IgD-negative memory B cell (primary cell): ENCODE measurements at regions not wholly inside any gene's neighbourhood (a gene's known extent, or its start where the extent isn't known, plus 50 kb on each side); places are given as distances from the start of the nearest gene placed in this dataset.
"Not testable (repeated sequence)": the region's sequence is repeated elsewhere in the genome, so short reads cannot be mapped to it uniquely, and the experiment has no call there.

Source experiments
- H3K27ac Mint-ChIP-seq, 3 donors: one replicate each; pipeline ENCODE4 v1.8.0; 2020 to 2022; ENCODE audit warnings: mild to moderate bottlenecking in 3 of 3, mixed read lengths in 3 of 3, moderate library complexity in 1 of 3
- H3K27me3 Mint-ChIP-seq: one replicate; pipeline ENCODE4 v1.8.0; 2021; ENCODE audit warnings: mixed read lengths
- H3K36me3 Mint-ChIP-seq: one replicate; pipeline ENCODE4 v1.8.0; 2020; ENCODE audit warnings: mild to moderate bottlenecking, mixed read lengths
- H3K4me1 Mint-ChIP-seq, 3 donors: one replicate each; pipeline ENCODE4 v1.8.0; 2020 to 2022; ENCODE audit warnings: mixed read lengths in 3 of 3, mild to moderate bottlenecking in 1 of 3
- H3K4me3 Mint-ChIP-seq, 4 donors: one replicate each; pipeline ENCODE4 v1.8.0; 2020 to 2022; ENCODE audit warnings: mild to moderate bottlenecking in 4 of 4, mixed read lengths in 4 of 4, moderate library complexity in 3 of 4
- H3K9me3 Mint-ChIP-seq, 3 donors: one replicate each; pipeline ENCODE4 v1.8.0; 2020 to 2021; ENCODE audit warnings: mixed read lengths in 3 of 3, mild to moderate bottlenecking in 1 of 3

- peaks cover 0 to 6% (median 0%) of the 10 kb centered on the region in 3 donors for H3K4me1 Mint-ChIP-seq
- H3K4me3 Mint-ChIP-seq: no peak overlapping the region
- no peak overlapping the region for H3K27ac Mint-ChIP-seq
- no peaks in the 10 kb centered on the region for H3K27me3 Mint-ChIP-seq
- H3K36me3 Mint-ChIP-seq: no peaks in the 10 kb centered on the region
- no peaks in the 10 kb centered on the region for H3K9me3 Mint-ChIP-seq
These were observed 71.4 kb upstream of the ARL4D start for GRCh38 chr17:43327421-43327820.

DNA sequence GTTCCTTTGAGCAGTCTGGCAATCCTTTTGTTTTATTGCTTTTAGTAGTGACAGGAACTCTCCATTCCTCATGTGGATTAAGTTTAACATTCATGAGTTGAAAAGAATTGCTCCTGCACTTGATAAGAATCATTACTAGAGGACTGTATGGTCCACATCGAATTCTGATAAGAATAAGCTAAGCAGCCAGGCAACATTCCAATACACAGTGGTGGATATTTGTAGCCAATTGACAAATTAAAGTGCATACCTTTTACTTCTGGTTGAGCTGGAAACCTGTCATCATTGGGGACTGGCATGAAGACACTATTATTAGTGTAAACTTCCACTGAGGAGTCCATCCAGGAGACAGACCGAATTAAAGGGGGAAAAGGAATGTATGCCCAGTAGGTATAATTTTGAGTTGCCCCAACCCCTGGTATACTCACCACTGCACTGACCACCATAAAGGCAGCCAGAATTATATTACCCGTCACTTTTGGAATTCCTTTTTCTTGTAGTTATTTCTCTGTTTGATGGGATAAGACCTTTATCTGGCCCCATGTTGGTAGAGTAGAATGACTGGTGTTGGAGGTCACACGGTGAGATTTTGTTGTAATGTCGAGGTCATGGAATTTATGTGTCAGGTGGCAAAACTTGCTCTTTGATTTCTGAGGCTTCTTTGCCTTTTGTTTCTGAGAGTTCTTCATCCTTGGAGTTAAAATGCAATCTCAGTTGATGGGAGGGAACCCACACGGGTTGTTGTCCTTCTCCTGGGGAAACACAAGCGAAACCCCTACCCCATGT lies 72.1 kb upstream of the ARL4D start:
- H3K27ac Mint-ChIP-seq: no peak overlapping the region
- H3K27me3 Mint-ChIP-seq: no peaks in the 10 kb centered on the region
- no peaks in the 10 kb centered on the region for H3K36me3 Mint-ChIP-seq
- no peak overlapping the region for H3K4me3 Mint-ChIP-seq
- no peaks in the 10 kb centered on the region for H3K9me3 Mint-ChIP-seq
- peaks cover 0 to 6% (median 0%) of the 10 kb centered on the region in 3 donors for H3K4me1 Mint-ChIP-seq

GRCh38 chr17:43324205-43324893 lies 74.4 kb upstream of the ARL4D start:
- Mint-ChIP-seq H3K27me3 (no peaks in the 10 kb centered on the region), H3K4me1 (peaks cover 0 to 6% (median 0%) of the 10 kb centered on the region in 3 donors), H3K4me3 (peak overlapping the region in 3 of 4 donors; percentile 3 to 68 (median 25)), H3K36me3 (no peaks in the 10 kb centered on the region), H3K27ac (peak overlapping the region in 1 of 3 donors; percentile 4), H3K9me3 (no peaks in the 10 kb centered on the region)

DNA sequence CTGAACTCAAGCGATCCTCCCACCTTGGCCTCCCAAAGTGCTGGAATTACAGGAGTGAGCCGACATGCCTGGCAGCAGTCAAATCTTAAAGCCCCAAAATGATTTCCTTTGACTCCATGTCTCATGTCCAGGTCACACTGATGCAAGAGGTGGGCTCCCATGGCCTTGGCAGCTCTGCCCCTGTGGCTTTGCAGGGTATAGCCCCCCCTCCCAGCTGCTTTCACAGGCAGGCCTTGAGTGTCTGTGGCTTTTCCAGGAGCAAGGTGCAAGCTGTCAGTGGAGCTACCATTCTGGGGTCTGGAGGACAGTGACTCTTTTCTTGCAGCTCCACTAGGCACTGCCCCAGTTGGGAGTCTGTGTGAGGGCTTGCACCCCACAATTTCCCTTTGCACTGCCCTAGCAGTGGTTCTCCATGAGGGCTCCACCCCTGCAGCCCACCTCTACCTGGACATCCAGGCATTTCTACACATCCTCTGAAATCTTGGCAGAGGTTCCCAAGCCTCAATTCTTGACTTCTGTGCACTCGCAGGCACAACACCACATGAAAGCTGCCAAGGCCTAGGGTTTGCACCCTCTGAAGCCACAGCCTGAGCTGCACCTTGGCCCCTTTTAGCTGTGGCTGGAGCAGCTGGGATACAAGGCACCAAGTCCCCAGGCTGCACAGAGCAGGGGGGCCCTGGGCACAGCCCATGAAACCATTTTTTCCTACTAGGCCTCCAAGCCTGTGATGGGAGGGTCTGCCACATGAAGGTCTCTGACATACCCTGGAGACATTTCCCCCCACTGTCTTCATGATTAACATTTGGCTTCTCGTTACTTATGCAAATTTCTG lies 79.3 kb upstream of the ARL4D start:
- Mint-ChIP-seq H3K36me3 (peaks cover 4% of the 10 kb centered on the region), H3K27me3 (no peaks in the 10 kb centered on the region), H3K4me3 (peak overlapping the region in 1 of 4 donors; percentile 27), H3K4me1 (peaks cover 0 to 10% (median 6%) of the 10 kb centered on the region in 3 donors), H3K9me3 (peaks cover 0 to 7% (median 4%) of the 10 kb centered on the region in 3 donors), H3K27ac (peak overlapping the region in 1 of 3 donors; percentile 93)

- H3K9me3 Mint-ChIP-seq: peaks cover 0 to 7% (median 4%) of the 10 kb centered on the region in 3 donors
- no peak overlapping the region for H3K27ac Mint-ChIP-seq
- peaks cover 0 to 7% (median 5%) of the 10 kb centered on the region in 3 donors for H3K4me1 Mint-ChIP-seq
- no peaks in the 10 kb centered on the region for H3K27me3 Mint-ChIP-seq
- peak overlapping the region in 1 of 4 donors; percentile 66 for H3K4me3 Mint-ChIP-seq
- peaks cover 4% of the 10 kb centered on the region for H3K36me3 Mint-ChIP-seq
These were observed 82.2 kb upstream of the ARL4D start for GRCh38 chr17:43316522-43317142.

DNA sequence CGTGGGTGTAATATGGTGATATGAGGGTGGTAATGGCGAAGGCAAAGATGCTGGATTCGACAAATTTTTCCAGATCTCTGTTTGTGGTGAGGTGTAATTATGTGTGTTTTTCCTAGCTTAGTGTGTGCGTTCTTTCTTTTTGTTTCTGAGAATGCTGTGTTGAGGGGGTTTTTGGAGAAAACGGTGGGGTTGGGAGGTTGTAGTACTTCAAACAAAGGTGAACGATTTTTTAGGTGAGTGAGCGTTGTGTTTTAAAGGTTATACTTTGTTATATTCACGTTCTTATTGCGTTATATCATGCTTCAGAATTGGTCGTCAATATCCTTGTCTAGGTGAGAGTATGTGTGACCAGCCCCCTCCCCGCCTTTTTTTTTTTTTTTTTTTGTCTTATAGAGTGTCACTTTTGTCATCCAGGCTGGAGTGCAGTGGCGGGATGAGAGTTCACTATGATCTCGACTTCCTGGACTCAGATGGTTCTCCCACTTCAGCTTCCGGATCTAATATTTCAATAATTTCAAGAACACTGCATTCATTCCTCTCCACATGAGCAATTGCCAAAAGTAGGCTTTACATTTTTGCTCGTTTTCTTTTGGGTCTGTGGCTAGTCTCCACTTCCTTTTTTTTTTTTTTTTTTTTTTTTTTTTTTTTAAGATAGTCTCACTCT lies 82.2 kb upstream of the RNU2-1 start:
- Mint-ChIP-seq H3K27ac (no peak overlapping the region), H3K9me3 (peaks cover 0 to 7% (median 4%) of the 10 kb centered on the region in 3 donors), H3K4me3 (no peak overlapping the region), H3K36me3 (peaks cover 4% of the 10 kb centered on the region), H3K27me3 (no peaks in the 10 kb centered on the region), H3K4me1 (peaks cover 0 to 7% (median 5%) of the 10 kb centered on the region in 3 donors)

- H3K27ac Mint-ChIP-seq: no peak overlapping the region
- H3K36me3 Mint-ChIP-seq: peaks cover 4% of the 10 kb centered on the region
- peaks cover 0 to 7% (median 4%) of the 10 kb centered on the region in 3 donors for H3K9me3 Mint-ChIP-seq
- peaks cover 0 to 7% (median 6%) of the 10 kb centered on the region in 3 donors for H3K4me1 Mint-ChIP-seq
- no peak overlapping the region for H3K4me3 Mint-ChIP-seq
- H3K27me3 Mint-ChIP-seq: no peaks in the 10 kb centered on the region
These were observed 81.6 kb upstream of the RNU2-1 start for GRCh38 chr17:43315369-43315768.

GRCh38 chr17:43314611-43315011 lies 80.8 kb upstream of the RNU2-1 start:
- H3K4me1 Mint-ChIP-seq: peaks cover 0 to 7% (median 6%) of the 10 kb centered on the region in 3 donors
- peak overlapping the region in 1 of 4 donors; percentile 57 for H3K4me3 Mint-ChIP-seq
- no peak overlapping the region for H3K27ac Mint-ChIP-seq
- H3K9me3 Mint-ChIP-seq: peaks cover 0 to 7% (median 4%) of the 10 kb centered on the region in 3 donors
- peaks cover 4% of the 10 kb centered on the region for H3K36me3 Mint-ChIP-seq
- H3K27me3 Mint-ChIP-seq: no peaks in the 10 kb centered on the region

GRCh38 chr17:43312011-43312410 lies 78.2 kb upstream of the RNU2-1 start:
- Mint-ChIP-seq H3K27ac (no peak overlapping the region), H3K36me3 (no peaks in the 10 kb centered on the region), H3K27me3 (no peaks in the 10 kb centered on the region), H3K4me1 (peaks cover 0 to 4% (median 3%) of the 10 kb centered on the region in 3 donors), H3K4me3 (peak overlapping the region in 1 of 4 donors; percentile 13), H3K9me3 (no peaks in the 10 kb centered on the region)

GRCh38 chr17:43309505-43310332 lies 75.9 kb upstream of the RNU2-1 start:
- no peaks in the 10 kb centered on the region for H3K9me3 Mint-ChIP-seq
- no peak overlapping the region for H3K4me3 Mint-ChIP-seq
- H3K27ac Mint-ChIP-seq: no peak overlapping the region
- no peaks in the 10 kb centered on the region for H3K27me3 Mint-ChIP-seq
- H3K4me1 Mint-ChIP-seq: peaks cover 0 to 1% (median 1%) of the 10 kb centered on the region in 3 donors
- no peaks in the 10 kb centered on the region for H3K36me3 Mint-ChIP-seq

GRCh38 chr17:43308999-43309398 lies 75.2 kb upstream of the RNU2-1 start:
- no peak overlapping the region for H3K4me3 Mint-ChIP-seq
- H3K27ac Mint-ChIP-seq: no peak overlapping the region
- H3K27me3 Mint-ChIP-seq: no peaks in the 10 kb centered on the region
- peaks cover 0 to 1% (median 1%) of the 10 kb centered on the region in 3 donors for H3K4me1 Mint-ChIP-seq
- no peaks in the 10 kb centered on the region for H3K9me3 Mint-ChIP-seq
- no peaks in the 10 kb centered on the region for H3K36me3 Mint-ChIP-seq

DNA sequence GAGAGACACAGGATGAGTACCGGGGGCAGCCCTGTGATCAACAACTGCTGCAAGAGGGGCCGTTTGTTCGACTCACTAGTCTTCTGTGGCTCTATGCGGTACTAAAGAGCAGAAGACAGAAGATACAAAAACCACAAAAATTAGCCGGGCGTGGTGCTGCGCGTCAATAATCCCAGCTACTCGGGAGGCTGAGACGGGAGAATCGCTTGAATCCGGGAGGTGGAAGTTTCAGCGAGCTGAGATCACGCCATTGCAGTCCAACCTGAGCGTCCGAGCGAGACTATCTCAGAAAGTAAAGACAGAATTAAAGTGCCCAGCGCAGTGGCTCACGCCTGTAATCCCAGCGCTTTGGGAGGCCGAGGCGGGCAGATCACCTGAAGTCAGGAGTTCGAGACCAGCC lies 71.0 kb upstream of the RNU2-1 start:
- not testable (repeated sequence) for H3K27me3 Mint-ChIP-seq, H3K27ac Mint-ChIP-seq, H3K4me1 Mint-ChIP-seq, H3K9me3 Mint-ChIP-seq, H3K36me3 Mint-ChIP-seq, H3K4me3 Mint-ChIP-seq

GRCh38 chr17:43303049-43303448 lies 69.3 kb upstream of the RNU2-1 start:
- not testable (repeated sequence) for H3K4me3 Mint-ChIP-seq, H3K9me3 Mint-ChIP-seq, H3K4me1 Mint-ChIP-seq, H3K27me3 Mint-ChIP-seq, H3K27ac Mint-ChIP-seq, H3K36me3 Mint-ChIP-seq
